Stimulated activated CD8-positive, alpha-beta memory T cell treated with anti-CD3 and anti-CD28 coated beads, Interleukin-15, amount 100 ng/mL, for 4 hours (primary cell): ENCODE measurements at regions not wholly inside any gene's neighbourhood (a gene's known extent, or its start where the extent isn't known, plus 50 kb on each side); places are given as distances from the start of the nearest gene placed in this dataset.

Source experiments
- DNase-seq, 2 donors: peaks; one replicate each; pipeline ENCODE4 v3.0.0-alpha.2; 2020; ENCODE audit warnings: low read depth in 2 of 2

DNA sequence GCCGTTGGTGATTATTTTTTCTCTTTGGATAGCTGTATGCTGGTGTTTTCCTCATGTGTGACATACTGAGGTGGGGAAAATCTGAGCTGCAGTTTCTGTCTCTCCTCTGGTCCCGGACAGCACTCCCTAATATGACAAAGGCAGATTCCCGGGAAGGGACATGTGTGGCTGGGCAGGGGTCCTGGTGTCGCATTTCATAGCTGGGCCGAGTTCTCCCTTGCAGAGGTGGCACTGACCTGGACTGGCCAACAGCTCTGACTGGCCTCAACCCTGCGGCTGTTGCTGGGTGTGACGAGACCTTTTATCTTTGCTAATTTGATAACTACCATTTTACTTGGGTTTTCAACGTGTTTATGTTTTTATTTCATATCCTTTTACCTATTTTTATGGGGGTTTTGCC lies 248.6 kb upstream of the TCERG1L start:
- no peak for DNase-seq

GRCh38 chr10:131560706-131561355 lies 249.3 kb upstream of the TCERG1L start:
- no peak for DNase-seq

DNA sequence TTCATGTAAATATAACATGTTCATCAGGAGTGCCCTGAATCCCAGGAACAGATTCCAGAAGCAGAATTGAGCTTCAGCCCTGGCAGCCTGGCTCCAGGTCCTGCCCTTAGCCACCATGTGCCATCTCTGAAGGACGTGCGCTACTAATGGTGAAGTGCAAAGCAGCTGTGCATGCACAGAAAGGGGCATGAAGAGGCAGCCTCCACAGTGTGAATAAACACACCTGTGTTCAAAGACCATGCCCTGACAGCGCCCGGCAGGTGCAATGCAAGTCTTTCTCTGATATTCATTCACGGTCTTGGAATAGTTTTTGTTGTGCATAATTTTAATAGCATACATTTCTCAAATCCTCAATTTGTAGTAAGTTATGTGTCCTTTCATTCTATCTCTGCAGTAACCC lies 250.4 kb upstream of the TCERG1L start:
- DNase-seq = no peak

DNA sequence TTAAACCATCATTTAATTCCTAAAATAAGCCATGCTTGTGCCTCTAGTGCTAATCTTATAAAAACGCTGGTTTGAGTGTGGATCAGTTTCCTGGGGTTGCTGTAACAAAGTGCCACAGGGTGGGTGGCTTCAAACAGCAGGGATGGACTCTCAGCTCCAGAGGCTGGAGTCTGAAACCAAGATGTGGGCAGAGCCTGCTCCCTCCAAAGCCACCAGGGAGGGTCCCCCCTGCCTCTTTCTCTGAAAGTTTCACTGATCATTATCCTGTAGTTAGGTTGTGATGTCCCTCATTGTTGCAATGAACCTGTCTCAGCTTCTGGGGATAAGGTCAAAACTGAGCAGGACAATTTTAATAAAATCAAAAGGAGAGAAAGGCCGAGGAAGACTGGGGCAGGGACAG lies 251.9 kb upstream of the TCERG1L start:
- no peak for DNase-seq

- no peak for DNase-seq
Measured at GRCh38 chr10:131567279-131568162, 256.0 kb upstream of the TCERG1L start.

- no peak for DNase-seq
Measured at GRCh38 chr10:131568866-131569265, 257.3 kb upstream of the TCERG1L start.

GRCh38 chr10:131569851-131570715 lies 258.6 kb upstream of the TCERG1L start:
- DNase-seq = no peak

DNA sequence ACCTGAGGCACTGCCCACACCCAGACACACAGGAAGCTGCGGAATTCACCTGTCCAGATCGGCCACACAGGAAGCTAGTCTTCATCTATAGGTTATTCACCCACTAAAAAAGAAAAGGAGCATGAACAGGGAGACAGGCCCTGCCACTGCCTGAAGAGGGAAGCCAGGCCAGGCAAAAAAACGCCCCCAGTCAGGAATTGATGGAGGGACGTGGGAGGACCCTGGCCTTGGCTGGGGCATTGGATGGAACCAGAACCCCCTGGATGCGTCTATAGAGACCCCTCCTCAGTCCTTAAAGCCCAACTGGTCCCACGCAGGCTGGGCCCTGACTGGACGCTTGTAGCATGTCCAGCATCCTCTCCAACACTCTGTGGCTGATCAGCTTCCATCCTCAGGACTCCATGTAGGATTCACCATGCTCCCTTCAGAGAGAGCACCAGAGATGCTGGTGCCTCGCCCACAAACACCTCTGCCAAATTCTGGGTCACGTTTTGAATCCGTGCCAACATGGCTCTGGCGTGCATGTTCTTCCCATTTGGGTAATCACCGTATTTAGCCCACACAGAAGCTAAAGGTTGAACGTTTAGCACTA lies 259.3 kb upstream of the TCERG1L start:
- no peak for DNase-seq

- no peak for DNase-seq
Measured at GRCh38 chr10:131571346-131571745, 259.8 kb upstream of the TCERG1L start.

- DNase-seq = no peak
Measured at GRCh38 chr10:131571865-131572264, 260.3 kb upstream of the TCERG1L start.

DNA sequence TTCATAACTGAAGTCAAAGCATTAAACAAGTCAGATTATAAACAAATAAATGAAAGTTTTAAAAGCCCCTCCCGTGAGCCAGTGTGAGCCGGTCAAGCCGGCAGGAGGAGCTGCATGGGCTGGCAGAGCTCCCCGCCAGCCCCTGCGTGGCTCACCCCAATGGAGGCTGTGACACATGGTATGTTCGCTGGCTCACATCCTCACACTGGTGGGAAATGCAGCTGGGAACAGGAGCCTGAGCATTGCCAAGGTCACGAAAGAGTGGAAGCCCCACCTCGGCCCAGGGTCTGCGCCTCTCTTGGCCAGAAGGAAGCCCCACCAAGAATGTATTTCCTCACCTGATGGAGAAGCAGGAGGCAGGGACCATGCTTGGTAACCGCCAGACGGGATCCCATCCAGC lies 261.7 kb upstream of the TCERG1L start:
- no peak for DNase-seq

DNA sequence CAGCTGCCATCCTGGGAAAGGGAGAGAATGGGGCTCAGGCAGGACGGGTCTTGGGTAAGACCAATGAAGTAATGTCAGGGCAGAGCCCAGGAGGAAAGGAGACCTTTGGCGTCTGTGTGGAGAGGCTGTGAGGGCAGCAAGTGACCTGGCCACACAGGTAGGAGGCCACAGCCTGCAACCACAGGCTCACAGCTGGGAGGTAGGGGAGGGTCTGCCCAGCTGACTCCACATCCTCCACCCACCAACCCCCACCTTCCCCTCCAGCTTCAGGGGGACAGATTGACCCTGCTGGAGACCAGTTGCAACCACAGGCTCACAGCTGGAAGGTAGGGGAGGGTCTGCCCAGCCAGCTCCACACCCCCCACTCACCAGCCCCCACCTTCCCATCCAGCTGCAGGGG lies 262.2 kb upstream of the TCERG1L start:
- no peak for DNase-seq

GRCh38 chr10:131574363-131574706 lies 262.8 kb upstream of the TCERG1L start:
- no peak for DNase-seq

- no peak for DNase-seq
Measured at GRCh38 chr10:131574707-131575430, 263.3 kb upstream of the TCERG1L start.

DNA sequence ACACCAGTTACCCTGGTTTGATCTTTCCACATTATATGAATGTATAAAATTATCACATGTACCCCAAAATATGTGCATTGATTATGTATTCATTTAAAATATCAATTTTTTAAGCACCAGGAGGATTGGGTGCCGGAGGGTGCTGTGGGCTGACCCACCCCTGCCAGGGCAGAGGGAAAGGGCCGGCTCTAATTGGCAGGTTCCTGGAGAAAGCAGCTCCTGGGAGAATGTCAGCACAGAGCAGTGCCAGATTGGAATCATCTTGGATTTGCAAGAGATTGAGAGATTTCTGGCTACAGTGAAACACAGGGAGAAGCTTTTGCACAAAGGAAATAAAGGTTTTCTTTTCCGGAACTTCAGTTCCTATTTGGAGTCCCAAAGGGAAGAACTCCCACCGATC lies 264.4 kb upstream of the TCERG1L start:
- no peak for DNase-seq

DNA sequence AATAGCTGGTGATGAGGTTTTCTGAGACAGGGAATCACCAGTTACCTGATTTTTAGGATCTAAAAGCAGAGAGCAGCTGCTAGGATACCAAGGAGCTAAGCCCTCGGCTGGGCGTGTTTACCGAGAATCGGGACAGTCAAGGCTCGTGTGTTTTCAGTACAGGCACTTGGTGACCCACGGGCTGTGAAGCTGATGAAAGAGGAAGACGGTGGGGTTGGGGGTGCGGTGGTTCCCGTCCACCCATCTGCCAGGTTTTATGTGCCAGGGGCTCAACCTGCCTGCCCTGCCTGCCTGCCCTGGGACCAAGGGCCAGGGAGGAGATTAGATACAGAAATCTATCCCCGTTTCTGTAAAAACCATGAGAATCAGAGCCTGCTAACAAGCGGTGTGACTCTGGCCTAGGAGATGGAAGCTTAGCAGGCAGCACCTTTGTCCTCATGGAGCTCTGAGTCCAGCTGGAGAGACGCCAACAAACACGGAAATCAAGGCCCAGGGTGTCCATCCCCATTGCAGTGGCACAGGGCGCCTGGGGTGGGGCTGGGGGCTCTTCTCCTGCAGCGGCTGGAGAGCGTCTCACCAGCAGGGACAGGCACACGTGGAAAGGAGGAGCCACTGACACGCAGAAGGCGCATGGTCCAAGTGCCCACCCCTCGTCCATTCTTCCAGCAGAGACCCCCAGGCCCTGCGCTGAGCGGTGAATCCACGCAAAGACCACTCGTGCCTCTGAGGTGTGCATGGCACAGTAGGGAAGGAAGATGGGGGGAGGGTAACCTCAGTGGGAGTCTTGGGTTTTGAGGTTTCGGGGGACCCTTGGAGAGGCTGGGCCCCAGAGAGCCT lies 265.0 kb upstream of the TCERG1L start:
- DNase-seq = no peak

- no peak for DNase-seq
Measured at GRCh38 chr10:131577178-131577555, 265.6 kb upstream of the TCERG1L start.

DNA sequence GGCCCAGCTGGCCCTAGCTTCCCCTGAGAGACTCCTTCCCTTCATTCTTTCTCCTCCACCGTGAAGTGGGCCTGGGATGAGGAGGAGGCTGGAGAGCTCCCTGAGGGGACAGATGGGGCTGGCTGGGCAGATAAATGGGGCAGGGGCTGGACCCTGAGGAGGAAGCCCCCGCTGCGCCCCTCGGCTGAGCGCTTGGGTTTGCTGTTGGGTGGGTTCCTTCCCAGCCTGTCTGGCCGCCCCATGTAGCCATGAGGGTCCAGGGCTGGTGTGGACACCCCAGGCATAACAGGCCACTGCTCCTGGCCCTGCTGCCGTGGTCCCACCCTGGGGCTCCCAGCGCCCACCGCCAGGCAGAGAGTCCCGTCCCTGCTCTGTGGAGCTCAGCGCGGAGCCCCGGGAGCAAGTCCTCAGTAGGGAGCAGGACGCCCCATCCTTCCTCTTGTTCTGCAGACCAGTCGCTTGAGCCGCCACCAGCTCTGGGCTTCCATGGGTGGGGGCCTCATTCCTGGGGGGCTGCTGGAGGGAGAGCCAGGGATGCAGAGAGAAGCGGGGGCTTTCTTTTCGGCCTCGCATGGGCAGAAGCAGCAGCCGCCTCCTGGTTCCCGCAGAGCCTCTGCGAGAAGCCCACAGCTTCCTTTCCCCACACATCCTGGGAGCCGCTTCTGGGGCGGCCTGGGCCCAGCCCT lies 266.4 kb upstream of the TCERG1L start:
- no peak for DNase-seq

- no peak for DNase-seq
Measured at GRCh38 chr10:131578472-131578970, 267.0 kb upstream of the TCERG1L start.
